22Rv1 (cell line): ENCODE measurements at regions not wholly inside any gene's neighbourhood (a gene's known extent, or its start where the extent isn't known, plus 50 kb on each side); places are given as distances from the start of the nearest gene placed in this dataset.

Experiments used
- H3K27ac ChIP-seq: fragments of 450-650 bp; 2 replicates; pipeline ENCODE4 v1.5.1; 2017
- ZFX ChIP-seq: fragments of 450-650 bp; IDR thresholded peaks from 2 replicates; pipeline ENCODE4 v1.6.1; 2017; ENCODE audit warnings: antibody characterized with exemption, borderline replicate concordance
- TF ChIP-seq, protein P1 (sequence below): fragments of 450-650 bp; IDR thresholded peaks from 2 replicates; pipeline ENCODE4 v1.5.1; 2017; ENCODE audit warnings: mild to moderate bottlenecking

DNA sequence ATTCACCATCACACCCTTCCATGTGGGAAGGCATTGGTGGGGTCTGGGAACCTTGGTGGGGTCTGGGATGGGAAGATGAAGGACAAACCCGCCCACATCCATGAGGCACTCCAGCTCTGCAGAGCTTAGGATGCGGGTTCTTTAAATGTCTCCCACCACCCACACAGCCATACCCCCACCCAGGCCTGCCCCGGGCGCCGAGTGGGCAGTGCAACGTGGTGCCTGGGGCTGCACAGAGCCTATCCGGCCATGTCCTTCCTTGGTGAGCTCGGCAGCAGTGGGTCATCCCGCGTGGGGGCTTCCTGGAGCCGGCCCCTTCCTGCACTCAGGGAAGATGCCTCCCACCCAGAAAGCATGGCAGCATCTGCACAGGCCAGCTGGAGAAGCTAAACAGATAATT lies 163.5 kb upstream of the TCERG1L start:
- H3K27ac ChIP-seq, result no peak overlapping the region
- no peak for TF ChIP-seq ZFX
- TF ChIP-seq, protein P1, sequence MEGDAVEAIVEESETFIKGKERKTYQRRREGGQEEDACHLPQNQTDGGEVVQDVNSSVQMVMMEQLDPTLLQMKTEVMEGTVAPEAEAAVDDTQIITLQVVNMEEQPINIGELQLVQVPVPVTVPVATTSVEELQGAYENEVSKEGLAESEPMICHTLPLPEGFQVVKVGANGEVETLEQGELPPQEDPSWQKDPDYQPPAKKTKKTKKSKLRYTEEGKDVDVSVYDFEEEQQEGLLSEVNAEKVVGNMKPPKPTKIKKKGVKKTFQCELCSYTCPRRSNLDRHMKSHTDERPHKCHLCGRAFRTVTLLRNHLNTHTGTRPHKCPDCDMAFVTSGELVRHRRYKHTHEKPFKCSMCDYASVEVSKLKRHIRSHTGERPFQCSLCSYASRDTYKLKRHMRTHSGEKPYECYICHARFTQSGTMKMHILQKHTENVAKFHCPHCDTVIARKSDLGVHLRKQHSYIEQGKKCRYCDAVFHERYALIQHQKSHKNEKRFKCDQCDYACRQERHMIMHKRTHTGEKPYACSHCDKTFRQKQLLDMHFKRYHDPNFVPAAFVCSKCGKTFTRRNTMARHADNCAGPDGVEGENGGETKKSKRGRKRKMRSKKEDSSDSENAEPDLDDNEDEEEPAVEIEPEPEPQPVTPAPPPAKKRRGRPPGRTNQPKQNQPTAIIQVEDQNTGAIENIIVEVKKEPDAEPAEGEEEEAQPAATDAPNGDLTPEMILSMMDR, result no peak

GRCh38 chr10:131475803-131476202 lies 164.3 kb upstream of the TCERG1L start:
- H3K27ac ChIP-seq, result no peak overlapping the region
- no peak for TF ChIP-seq ZFX

DNA sequence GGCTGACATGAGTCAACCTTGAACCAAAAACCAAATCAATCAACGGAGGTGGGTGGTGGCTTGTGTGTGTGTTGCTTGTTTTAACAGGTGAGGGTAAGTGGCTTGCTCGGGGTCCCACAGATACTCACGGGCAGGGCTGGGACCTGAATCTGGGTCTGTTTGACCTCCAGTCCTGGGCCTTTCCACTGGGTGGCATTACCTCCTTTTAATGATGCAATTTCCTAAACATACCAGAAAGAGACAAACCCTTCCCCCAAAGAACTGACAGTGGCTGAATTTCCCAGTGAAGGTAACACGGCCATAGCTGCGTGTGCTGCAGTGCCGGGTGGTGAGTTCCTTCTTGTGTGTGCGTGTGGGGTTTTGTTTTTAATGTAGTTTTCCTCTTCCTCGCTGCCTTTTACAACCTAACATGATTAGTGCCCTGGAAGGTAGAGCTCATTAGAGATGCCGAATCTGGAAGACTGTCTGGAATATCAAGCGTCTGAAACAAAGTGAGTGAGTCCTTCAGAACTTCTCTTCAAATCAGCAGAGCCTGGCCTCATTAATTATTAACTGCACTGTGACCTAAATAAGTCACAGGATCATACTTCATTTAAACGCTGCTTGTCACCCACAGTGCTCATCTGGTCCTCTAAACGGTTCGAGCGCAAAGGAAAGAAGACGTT lies 166.1 kb upstream of the TCERG1L start:
- no peak for TF ChIP-seq ZFX
- TF ChIP-seq, protein P1, result no peak
- no peak overlapping the region for H3K27ac ChIP-seq

GRCh38 chr10:131478377-131478989 lies 167.0 kb upstream of the TCERG1L start:
- no peak overlapping the region for H3K27ac ChIP-seq
- TF ChIP-seq, protein P1, result no peak
- no peak for TF ChIP-seq ZFX

- H3K27ac ChIP-seq, result no peak overlapping the region
- TF ChIP-seq, protein P1, result no peak
- TF ChIP-seq ZFX, result no peak
Observed at GRCh38 chr10:131480066-131480465, 168.5 kb upstream of the TCERG1L start.

GRCh38 chr10:131480861-131481260 lies 169.3 kb upstream of the TCERG1L start:
- H3K27ac ChIP-seq, result no peak overlapping the region
- TF ChIP-seq, protein P1, result no peak
- no peak for TF ChIP-seq ZFX

- no peak for TF ChIP-seq ZFX
- TF ChIP-seq, protein P1, result no peak
- no peak overlapping the region for H3K27ac ChIP-seq
Observed at GRCh38 chr10:131485732-131486131, 174.2 kb upstream of the TCERG1L start.

DNA sequence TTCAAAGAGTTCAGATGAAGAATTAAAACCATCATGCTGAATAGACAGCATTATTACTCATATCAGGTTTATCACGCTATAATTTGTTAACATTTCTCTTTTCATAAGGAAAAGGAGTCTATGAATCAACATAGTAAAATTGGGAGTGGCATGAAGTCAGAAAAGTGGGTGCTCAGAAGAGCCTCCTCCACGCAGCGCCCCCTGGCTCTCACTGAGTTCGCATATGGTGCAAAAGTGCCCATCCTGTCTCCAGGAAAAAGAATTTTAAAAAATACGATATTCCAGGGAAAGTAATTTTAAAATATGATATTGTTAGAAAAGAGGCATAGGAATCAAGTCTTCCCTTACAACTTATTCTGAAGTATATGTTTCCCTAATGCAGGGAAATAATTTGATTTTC lies 176.3 kb upstream of the TCERG1L start:
- no peak for TF ChIP-seq ZFX
- TF ChIP-seq, protein P1, result 0 out of 2 replicates have a peak, but pooled peaks have one; percentile 14
- H3K27ac ChIP-seq, result no peak overlapping the region
